GM23338 (cell line): ENCODE measurements at regions not wholly inside any gene's neighbourhood (a gene's known extent, or its start where the extent isn't known, plus 50 kb on each side); places are given as distances from the start of the nearest gene placed in this dataset.

Source experiments
- ATAC-seq: fragments of 200-7000 bp; cut with Tn5 transposase; 3 replicates; pipeline ENCODE4 v1.9.1; 2020
- DNase-seq: peaks from one replicate; pipeline ENCODE4 v3.0.0-alpha.2; 2015; ENCODE audit warnings: low spot score
- H2AFZ ChIP-seq: fragments of 200-600 bp; sonication (generic); 2 replicates; pipeline ENCODE4 v1.8.0; 2016; ENCODE audit warnings: antibody characterized with exemption, mild to moderate bottlenecking, moderate library complexity
- H3F3A ChIP-seq: fragments of 200-600 bp; sonication (generic); replicated peaks from 2 replicates; pipeline ENCODE4 v1.8.0; 2017; ENCODE audit warnings: antibody characterized with exemption, mixed run types, low read depth
- H3K27ac ChIP-seq: fragments of 200-600 bp; sonication (generic); 2 replicates; pipeline ENCODE4 v1.6.1; 2016; ENCODE audit warnings: low read depth
- H3K27me3 ChIP-seq: fragments of 200-600 bp; sonication (generic); 2 replicates; pipeline ENCODE4 v1.8.0; 2016; ENCODE audit warnings: mild to moderate bottlenecking, mixed run types, moderate library complexity; ENCODE audit not compliant: insufficient read depth
- H3K36me3 ChIP-seq: fragments of 200-600 bp; sonication (generic); 2 replicates; pipeline ENCODE4 v1.8.0; 2016; ENCODE audit warnings: mild to moderate bottlenecking; ENCODE audit not compliant: insufficient read depth
- H3K4me1 ChIP-seq: fragments of 200-600 bp; sonication (generic); 2 replicates; pipeline ENCODE4 v1.8.0; 2016; ENCODE audit warnings: mild to moderate bottlenecking, moderate library complexity; ENCODE audit not compliant: insufficient read depth
- H3K4me2 ChIP-seq: fragments of 200-600 bp; sonication (generic); 2 replicates; pipeline ENCODE4 v1.7.1; 2017; ENCODE audit warnings: mixed run types
- H3K4me3 ChIP-seq: fragments of 200-600 bp; sonication (generic); 2 replicates; pipeline ENCODE4 v1.6.1; 2016; ENCODE audit warnings: mixed run types
- H3K79me2 ChIP-seq: fragments of 200-600 bp; sonication (generic); replicated peaks from 2 replicates; pipeline ENCODE4 v1.8.0; 2017; ENCODE audit warnings: mild to moderate bottlenecking; ENCODE audit not compliant: insufficient read depth
- H3K9me2 ChIP-seq: fragments of 200-600 bp; sonication (generic); 2 replicates; pipeline ENCODE4 v1.8.0; 2017; ENCODE audit not compliant: insufficient read depth
- H4K20me1 ChIP-seq: fragments of 200-600 bp; sonication (generic); replicated peaks from 2 replicates; pipeline ENCODE4 v1.8.0; 2017; ENCODE audit warnings: mild to moderate bottlenecking; ENCODE audit not compliant: insufficient read depth
- H3K27ac Mint-ChIP-seq: 2 replicates; pipeline ENCODE4 v1.8.0; 2020; ENCODE audit warnings: inconsistent platforms, mild to moderate bottlenecking, moderate library complexity, mixed read lengths
- H3K27me3 Mint-ChIP-seq: 3 replicates; pipeline ENCODE4 v1.8.0; 2022; ENCODE audit warnings: low read depth, mild to moderate bottlenecking, moderate library complexity, mixed read lengths, inconsistent platforms; ENCODE audit not compliant: insufficient read depth, poor library complexity
- H3K36me3 Mint-ChIP-seq: 3 replicates; pipeline ENCODE4 v1.8.0; 2021; ENCODE audit warnings: low read depth, mild to moderate bottlenecking, inconsistent platforms, moderate library complexity, mixed read lengths
- H3K4me1 Mint-ChIP-seq: 3 replicates; pipeline ENCODE4 v1.8.0; 2020; ENCODE audit warnings: mild to moderate bottlenecking, inconsistent platforms, mixed read lengths
- H3K4me3 Mint-ChIP-seq: 3 replicates; pipeline ENCODE4 v1.8.0; 2021; ENCODE audit warnings: moderate library complexity, mild to moderate bottlenecking, inconsistent platforms, mixed read lengths
- H3K9me3 Mint-ChIP-seq: 3 replicates; pipeline ENCODE4 v1.8.0; 2020; ENCODE audit warnings: moderate library complexity, mild to moderate bottlenecking, inconsistent platforms, mixed read lengths
- EZH2 ChIP-seq: fragments of 200-600 bp; sonication (generic); IDR thresholded peaks from one replicate; pipeline ENCODE4 v1.8.0; 2017; ENCODE audit warnings: antibody characterized with exemption, mild to moderate bottlenecking, low read depth; ENCODE audit not compliant: unreplicated experiment
- NANOG ChIP-seq: IDR thresholded peaks from 2 replicates; pipeline ENCODE4 v1.6.1; 2016; ENCODE audit warnings: antibody characterized with exemption, borderline replicate concordance
- TF ChIP-seq, protein P1 (sequence below), 2 experiments: fragments of 200-600 bp in 1 of 2; sonication (generic) in 1 of 2; conservative IDR thresholded peaks; 2 replicates each; pipeline versions ENCODE4 v1.5.1 to v1.6.1; 2016 to 2017; ENCODE audit warnings: antibody characterized with exemption in 2 of 2, low read depth in 2 of 2, mild to moderate bottlenecking in 2 of 2, moderate library complexity in 1 of 2
- TF ChIP-seq, protein P2 (sequence below): fragments of 250-450 bp; sonication (Bioruptor Pico); IDR thresholded peaks from 2 replicates; pipeline ENCODE4 v1.5.0; 2020; ENCODE audit warnings: mild to moderate bottlenecking, moderate library complexity

DNA sequence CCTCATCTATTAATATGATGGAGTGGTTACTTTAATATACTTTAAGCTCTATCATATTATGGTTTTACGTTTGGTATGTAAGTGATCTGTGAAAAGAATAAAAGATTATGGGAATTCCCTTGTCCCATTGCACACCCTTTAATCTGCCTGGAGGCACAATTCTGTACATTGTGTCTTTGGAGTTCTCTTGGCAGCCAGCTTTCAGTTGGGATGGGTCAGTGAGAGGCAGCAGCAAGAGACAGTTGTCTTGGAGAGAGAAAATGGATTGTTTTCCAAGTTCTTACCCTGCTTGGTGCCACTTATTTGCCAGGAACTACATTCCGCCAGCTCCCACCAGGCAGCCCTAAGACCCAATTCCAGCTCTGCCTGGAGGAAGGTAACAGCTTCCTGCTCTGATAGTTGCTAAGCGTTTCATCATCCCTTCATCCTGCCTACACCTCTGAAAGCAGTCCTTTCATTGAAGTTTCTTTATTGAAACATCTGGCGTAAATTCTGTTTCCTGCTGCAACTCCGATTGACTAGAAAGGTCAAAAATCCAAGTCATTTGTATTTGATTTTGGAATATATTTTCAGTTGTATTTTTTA is 365.2 kb downstream of the AKAIN1 start:
- Histone ChIP-seq H3K9me2 (peaks cover 13% of the 10 kb centered on the region; the same call in 1 of the 2 replicates), H3K4me1 (0 out of 2 replicates have a peak, but pooled peaks cover 4% of the 10 kb centered on the region), H3K79me2 (no peaks in the 10 kb centered on the region), H4K20me1 (no peaks in the 10 kb centered on the region), H3K36me3 (no peaks in the 10 kb centered on the region), H3K4me2 (no peak overlapping the region), H3K27me3 (no peaks in the 10 kb centered on the region), H3K27ac (no peak overlapping the region), H2AFZ (no peak overlapping the region; the same call in 1 of the 2 replicates), H3K4me3 (no peak overlapping the region), H3F3A (no peaks in the 10 kb centered on the region)
- ATAC-seq (peak; percentile 46; the same call in 2 of the 3 replicates), DNase-seq (peak; percentile 38)
- Mint-ChIP-seq H3K9me3 (no peaks in the 10 kb centered on the region), H3K4me3 (no peak overlapping the region), H3K36me3 (no peaks in the 10 kb centered on the region), H3K4me1 (peaks cover 17% of the 10 kb centered on the region), H3K27ac (peak overlapping the region; percentile 88), H3K27me3 (peaks cover 2% of the 10 kb centered on the region)
- no peak for TF ChIP-seq EZH2
- TF ChIP-seq, protein P1, sequence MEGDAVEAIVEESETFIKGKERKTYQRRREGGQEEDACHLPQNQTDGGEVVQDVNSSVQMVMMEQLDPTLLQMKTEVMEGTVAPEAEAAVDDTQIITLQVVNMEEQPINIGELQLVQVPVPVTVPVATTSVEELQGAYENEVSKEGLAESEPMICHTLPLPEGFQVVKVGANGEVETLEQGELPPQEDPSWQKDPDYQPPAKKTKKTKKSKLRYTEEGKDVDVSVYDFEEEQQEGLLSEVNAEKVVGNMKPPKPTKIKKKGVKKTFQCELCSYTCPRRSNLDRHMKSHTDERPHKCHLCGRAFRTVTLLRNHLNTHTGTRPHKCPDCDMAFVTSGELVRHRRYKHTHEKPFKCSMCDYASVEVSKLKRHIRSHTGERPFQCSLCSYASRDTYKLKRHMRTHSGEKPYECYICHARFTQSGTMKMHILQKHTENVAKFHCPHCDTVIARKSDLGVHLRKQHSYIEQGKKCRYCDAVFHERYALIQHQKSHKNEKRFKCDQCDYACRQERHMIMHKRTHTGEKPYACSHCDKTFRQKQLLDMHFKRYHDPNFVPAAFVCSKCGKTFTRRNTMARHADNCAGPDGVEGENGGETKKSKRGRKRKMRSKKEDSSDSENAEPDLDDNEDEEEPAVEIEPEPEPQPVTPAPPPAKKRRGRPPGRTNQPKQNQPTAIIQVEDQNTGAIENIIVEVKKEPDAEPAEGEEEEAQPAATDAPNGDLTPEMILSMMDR (conservative IDR thresholded peaks at IDR 0.05; ENCODE audit: low read depth in 2 of 2), result no peak

DNA sequence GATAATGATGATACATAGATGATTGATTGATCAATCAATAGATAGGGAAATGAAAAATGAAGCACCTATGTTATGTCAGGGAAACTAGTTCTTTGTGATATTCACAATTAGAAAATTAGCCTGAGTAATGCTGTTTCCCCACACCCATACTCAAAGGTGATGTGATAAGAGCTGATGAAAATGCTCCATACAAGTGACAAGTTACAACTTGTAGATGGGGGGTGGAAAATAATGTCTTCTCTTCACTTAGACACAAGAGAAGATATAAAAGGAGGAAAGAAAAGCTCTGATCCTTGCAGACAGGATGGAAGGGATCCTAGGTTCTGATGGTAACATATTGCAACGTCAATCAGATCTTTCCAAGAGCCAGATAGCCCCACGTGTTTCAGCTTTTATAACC is 365.9 kb downstream of the AKAIN1 start:
- H3K79me2 ChIP-seq, result no peaks in the 10 kb centered on the region
- H3K4me3 ChIP-seq, result no peak overlapping the region
- no peaks in the 10 kb centered on the region for H4K20me1 ChIP-seq
- Mint-ChIP-seq H3K27me3 (peaks cover 2% of the 10 kb centered on the region), H3K27ac (no peak overlapping the region), H3K36me3 (no peaks in the 10 kb centered on the region), H3K4me3 (no peak overlapping the region), H3K4me1 (peaks cover 17% of the 10 kb centered on the region), H3K9me3 (no peaks in the 10 kb centered on the region)
- H3K4me1 ChIP-seq, result 0 out of 2 replicates have a peak, but pooled peaks cover 4% of the 10 kb centered on the region
- H3F3A ChIP-seq, result no peaks in the 10 kb centered on the region
- no peak overlapping the region for H3K27ac ChIP-seq
- no peak overlapping the region for H3K4me2 ChIP-seq
- H3K27me3 ChIP-seq, result no peaks in the 10 kb centered on the region
- DNase-seq, result no peak
- H3K9me2 ChIP-seq, result peaks cover 12% of the 10 kb centered on the region; the same call in 1 of the 2 replicates
- no peak overlapping the region for H2AFZ ChIP-seq
- no peaks in the 10 kb centered on the region for H3K36me3 ChIP-seq
- no peak for ATAC-seq
- no peak for TF ChIP-seq NANOG

DNA sequence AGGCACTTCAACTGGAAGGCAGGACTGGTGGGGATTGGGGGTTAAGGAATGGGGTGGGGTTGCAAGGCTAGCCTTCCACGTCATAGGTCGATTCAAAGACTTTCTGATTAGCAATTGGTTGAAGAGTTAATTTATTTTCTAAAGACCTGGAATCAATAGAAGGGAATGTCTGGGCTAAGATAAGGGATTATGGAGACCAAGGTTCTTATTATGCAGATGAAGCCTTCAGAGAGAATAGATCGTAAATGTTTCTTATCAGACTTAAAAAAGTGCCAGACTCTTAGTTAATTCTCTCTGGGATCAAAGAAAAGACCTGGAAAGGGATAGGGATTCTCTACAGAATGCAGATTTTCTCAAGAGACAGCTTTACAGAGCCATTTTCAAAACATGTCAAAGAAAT is 368.0 kb upstream of the DLGAP1 start:
- H3K27ac ChIP-seq, result no peak overlapping the region
- no peaks in the 10 kb centered on the region for H3K36me3 ChIP-seq
- Mint-ChIP-seq H3K36me3 (no peaks in the 10 kb centered on the region), H3K27ac (no peak overlapping the region; the same call in 1 of the 2 replicates), H3K9me3 (no peaks in the 10 kb centered on the region), H3K27me3 (no peaks in the 10 kb centered on the region), H3K4me3 (no peak overlapping the region), H3K4me1 (peaks cover 17% of the 10 kb centered on the region)
- no peaks in the 10 kb centered on the region for H4K20me1 ChIP-seq
- no peaks in the 10 kb centered on the region for H3K27me3 ChIP-seq
- DNase-seq, result no peak
- peaks cover 10% of the 10 kb centered on the region; the same call in 1 of the 2 replicates for H3K4me1 ChIP-seq
- H3K4me2 ChIP-seq, result no peak overlapping the region
- H3K9me2 ChIP-seq, result no peaks in the 10 kb centered on the region; the same call in 1 of the 2 replicates
- H3F3A ChIP-seq, result no peaks in the 10 kb centered on the region
- no peak overlapping the region for H3K4me3 ChIP-seq
- no peak overlapping the region for H2AFZ ChIP-seq
- no peak for ATAC-seq
- no peaks in the 10 kb centered on the region for H3K79me2 ChIP-seq
- TF ChIP-seq, protein P2, sequence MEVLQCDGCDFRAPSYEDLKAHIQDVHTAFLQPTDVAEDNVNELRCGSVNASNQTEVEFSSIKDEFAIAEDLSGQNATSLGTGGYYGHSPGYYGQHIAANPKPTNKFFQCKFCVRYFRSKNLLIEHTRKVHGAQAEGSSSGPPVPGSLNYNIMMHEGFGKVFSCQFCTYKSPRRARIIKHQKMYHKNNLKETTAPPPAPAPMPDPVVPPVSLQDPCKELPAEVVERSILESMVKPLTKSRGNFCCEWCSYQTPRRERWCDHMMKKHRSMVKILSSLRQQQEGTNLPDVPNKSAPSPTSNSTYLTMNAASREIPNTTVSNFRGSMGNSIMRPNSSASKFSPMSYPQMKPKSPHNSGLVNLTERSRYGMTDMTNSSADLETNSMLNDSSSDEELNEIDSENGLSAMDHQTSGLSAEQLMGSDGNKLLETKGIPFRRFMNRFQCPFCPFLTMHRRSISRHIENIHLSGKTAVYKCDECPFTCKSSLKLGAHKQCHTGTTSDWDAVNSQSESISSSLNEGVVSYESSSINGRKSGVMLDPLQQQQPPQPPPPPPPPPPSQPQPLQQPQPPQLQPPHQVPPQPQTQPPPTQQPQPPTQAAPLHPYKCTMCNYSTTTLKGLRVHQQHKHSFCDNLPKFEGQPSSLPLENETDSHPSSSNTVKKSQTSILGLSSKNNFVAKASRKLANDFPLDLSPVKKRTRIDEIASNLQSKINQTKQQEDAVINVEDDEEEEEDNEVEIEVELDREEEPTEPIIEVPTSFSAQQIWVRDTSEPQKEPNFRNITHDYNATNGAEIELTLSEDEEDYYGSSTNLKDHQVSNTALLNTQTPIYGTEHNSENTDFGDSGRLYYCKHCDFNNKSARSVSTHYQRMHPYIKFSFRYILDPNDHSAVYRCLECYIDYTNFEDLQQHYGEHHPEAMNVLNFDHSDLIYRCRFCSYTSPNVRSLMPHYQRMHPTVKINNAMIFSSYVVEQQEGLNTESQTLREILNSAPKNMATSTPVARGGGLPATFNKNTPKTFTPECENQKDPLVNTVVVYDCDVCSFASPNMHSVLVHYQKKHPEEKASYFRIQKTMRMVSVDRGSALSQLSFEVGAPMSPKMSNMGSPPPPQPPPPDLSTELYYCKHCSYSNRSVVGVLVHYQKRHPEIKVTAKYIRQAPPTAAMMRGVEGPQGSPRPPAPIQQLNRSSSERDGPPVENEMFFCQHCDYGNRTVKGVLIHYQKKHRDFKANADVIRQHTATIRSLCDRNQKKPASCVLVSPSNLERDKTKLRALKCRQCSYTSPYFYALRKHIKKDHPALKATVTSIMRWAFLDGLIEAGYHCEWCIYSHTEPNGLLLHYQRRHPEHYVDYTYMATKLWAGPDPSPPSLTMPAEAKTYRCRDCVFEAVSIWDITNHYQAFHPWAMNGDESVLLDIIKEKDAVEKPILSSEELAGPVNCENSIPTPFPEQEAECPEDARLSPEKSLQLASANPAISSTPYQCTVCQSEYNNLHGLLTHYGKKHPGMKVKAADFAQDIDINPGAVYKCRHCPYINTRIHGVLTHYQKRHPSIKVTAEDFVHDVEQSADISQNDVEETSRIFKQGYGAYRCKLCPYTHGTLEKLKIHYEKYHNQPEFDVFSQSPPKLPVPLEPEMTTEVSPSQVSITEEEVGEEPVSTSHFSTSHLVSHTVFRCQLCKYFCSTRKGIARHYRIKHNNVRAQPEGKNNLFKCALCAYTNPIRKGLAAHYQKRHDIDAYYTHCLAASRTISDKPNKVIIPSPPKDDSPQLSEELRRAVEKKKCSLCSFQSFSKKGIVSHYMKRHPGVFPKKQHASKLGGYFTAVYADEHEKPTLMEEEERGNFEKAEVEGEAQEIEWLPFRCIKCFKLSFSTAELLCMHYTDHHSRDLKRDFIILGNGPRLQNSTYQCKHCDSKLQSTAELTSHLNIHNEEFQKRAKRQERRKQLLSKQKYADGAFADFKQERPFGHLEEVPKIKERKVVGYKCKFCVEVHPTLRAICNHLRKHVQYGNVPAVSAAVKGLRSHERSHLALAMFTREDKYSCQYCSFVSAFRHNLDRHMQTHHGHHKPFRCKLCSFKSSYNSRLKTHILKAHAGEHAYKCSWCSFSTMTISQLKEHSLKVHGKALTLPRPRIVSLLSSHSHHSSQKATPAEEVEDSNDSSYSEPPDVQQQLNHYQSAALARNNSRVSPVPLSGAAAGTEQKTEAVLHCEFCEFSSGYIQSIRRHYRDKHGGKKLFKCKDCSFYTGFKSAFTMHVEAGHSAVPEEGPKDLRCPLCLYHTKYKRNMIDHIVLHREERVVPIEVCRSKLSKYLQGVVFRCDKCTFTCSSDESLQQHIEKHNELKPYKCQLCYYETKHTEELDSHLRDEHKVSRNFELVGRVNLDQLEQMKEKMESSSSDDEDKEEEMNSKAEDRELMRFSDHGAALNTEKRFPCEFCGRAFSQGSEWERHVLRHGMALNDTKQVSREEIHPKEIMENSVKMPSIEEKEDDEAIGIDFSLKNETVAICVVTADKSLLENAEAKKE (CRISPR knock-in tag), result no peak
- no peak for TF ChIP-seq EZH2
